Esophagus mucosa (tissue), 1 donor: ENCODE measurements at regions not wholly inside any gene's neighbourhood (a gene's known extent, or its start where the extent isn't known, plus 50 kb on each side); places are given as distances from the start of the nearest gene placed in this dataset.
"Not testable (repeated sequence)": the region's sequence is repeated elsewhere in the genome, so short reads cannot be mapped to it uniquely, and the experiment has no call there.

Experiments
- ATAC-seq: fragments of 200-7000 bp; cut with Tn5 transposase; one replicate; pipeline ENCODE4 v1.9.1; 2020
- donor health status: DM: yes; HTN: yes; CAD: no.

GRCh38 chr7:106583706-106584690, 77.0 kb downstream of the CCDC71L start:
- ATAC-seq = no peak

- ATAC-seq = peak; percentile 28
These were observed 77.9 kb downstream of the CCDC71L start for GRCh38 chr7:106583100-106583499.

- no peak for ATAC-seq
These were observed 78.6 kb downstream of the CCDC71L start for GRCh38 chr7:106582365-106582764.

GRCh38 chr7:106579086-106579485, 81.9 kb downstream of the CCDC71L start:
- ATAC-seq = not testable (repeated sequence)

GRCh38 chr7:106575138-106575823, 85.7 kb downstream of the CCDC71L start:
- no peak for ATAC-seq

GRCh38 chr7:106573738-106574137, 87.2 kb downstream of the CCDC71L start:
- no peak for ATAC-seq

- no peak for ATAC-seq
These were observed 87.8 kb downstream of the CCDC71L start for GRCh38 chr7:106573125-106573663.

- ATAC-seq = no peak
These were observed 88.4 kb downstream of the CCDC71L start for GRCh38 chr7:106572394-106573124.

- ATAC-seq = no peak
These were observed 89.4 kb downstream of the CCDC71L start for GRCh38 chr7:106571563-106571962.

GRCh38 chr7:106570948-106571418, 90.0 kb downstream of the CCDC71L start:
- no peak for ATAC-seq

- ATAC-seq = no peak
These were observed 90.8 kb downstream of the CCDC71L start for GRCh38 chr7:106570146-106570545.

- ATAC-seq = no peak
These were observed 91.4 kb downstream of the CCDC71L start for GRCh38 chr7:106569500-106569929.

GRCh38 chr7:106568680-106569499, 92.1 kb downstream of the CCDC71L start:
- peak; percentile 93 for ATAC-seq

GRCh38 chr7:106568002-106568679, 92.8 kb downstream of the CCDC71L start:
- ATAC-seq = no peak

GRCh38 chr7:106567204-106568001, 93.6 kb downstream of the CCDC71L start:
- not testable (repeated sequence) for ATAC-seq

- ATAC-seq = no peak
These were observed 94.3 kb downstream of the CCDC71L start for GRCh38 chr7:106566672-106567071.

GRCh38 chr7:106566196-106566595, 94.8 kb downstream of the CCDC71L start:
- ATAC-seq = no peak

- no peak for ATAC-seq
These were observed 95.5 kb downstream of the CCDC71L start for GRCh38 chr7:106565428-106565827.

- no peak for ATAC-seq
These were observed 97.3 kb downstream of the CCDC71L start for GRCh38 chr7:106563466-106564150.
